Thymus (tissue), 11 donors: ENCODE measurements at regions not wholly inside any gene's neighbourhood (a gene's known extent, or its start where the extent isn't known, plus 50 kb on each side); places are given as distances from the start of the nearest gene placed in this dataset.

Experiments used
- DNase-seq, 9 donors: peaks; one replicate each; pipeline ENCODE4 v3.0.0-alpha.2; 2013; ENCODE audit warnings: low spot score in 9 of 9, low read depth in 6 of 9, missing footprints in 1 of 9
- H3K27ac ChIP-seq, 2 donors: one replicate each; pipeline ENCODE4 v1.5.1; 2013; ENCODE audit warnings: control low read depth in 1 of 2, low read depth in 1 of 2, low read length in 1 of 2, mild to moderate bottlenecking in 1 of 2, moderate library complexity in 1 of 2
- H3K27me3 ChIP-seq, 2 donors: one replicate each; pipeline ENCODE4 v1.5.1; 2013; ENCODE audit warnings: low read length in 1 of 2; ENCODE audit not compliant: control insufficient read depth in 2 of 2, insufficient read depth in 1 of 2
- H3K36me3 ChIP-seq, 2 donors: one replicate each; pipeline ENCODE4 v1.5.1; 2013; ENCODE audit warnings: low read length in 1 of 2, mild to moderate bottlenecking in 1 of 2, moderate library complexity in 1 of 2; ENCODE audit not compliant: control insufficient read depth in 2 of 2, insufficient read depth in 2 of 2
- H3K4me1 ChIP-seq, 2 donors: one replicate each; pipeline ENCODE4 v1.5.1; 2013; ENCODE audit warnings: low read length in 2 of 2; ENCODE audit not compliant: control insufficient read depth in 2 of 2, insufficient read depth in 2 of 2
- H3K4me3 ChIP-seq, 2 donors: one replicate each; pipeline ENCODE4 v1.5.1; 2013; ENCODE audit warnings: low read length in 2 of 2, control low read depth in 1 of 2, mild to moderate bottlenecking in 1 of 2
- H3K9me3 ChIP-seq, 2 donors: one replicate each; pipeline ENCODE4 v1.5.1; 2013; ENCODE audit warnings: low read length in 1 of 2, mild to moderate bottlenecking in 1 of 2; ENCODE audit not compliant: control insufficient read depth in 2 of 2, insufficient read depth in 1 of 2
- WGBS: extraction: QIAGEN DNeasy Blood & Tissue Kit; methylation state at CpG from one replicate; pipeline ENCODE4 v1.1.7; 2013; 5-methylcytosine and 5-hydroxymethylcytosine counted together
- donor health status: healthy.

DNA sequence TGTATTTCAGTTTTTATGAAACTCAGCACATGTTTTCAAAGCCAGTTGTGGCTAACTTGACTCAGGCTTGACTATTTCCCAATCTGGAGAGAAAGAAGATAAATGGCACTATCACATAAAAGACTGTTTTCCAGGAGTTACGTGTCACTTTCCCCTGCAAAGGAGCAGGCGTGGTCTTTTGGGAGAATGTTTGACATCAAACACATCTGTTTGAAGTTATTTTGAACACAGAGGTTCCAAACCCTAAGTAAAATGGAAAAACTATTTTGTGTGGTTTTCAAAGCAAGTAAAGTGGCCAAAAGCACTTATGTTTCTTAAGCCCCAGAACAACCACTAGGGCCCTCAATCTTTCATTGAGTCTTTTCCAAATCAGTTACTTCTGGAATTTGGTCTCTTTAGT is 89.7 kb downstream of the FOXF2 start:
- no peak overlapping the region for H3K4me3 ChIP-seq
- DNase-seq: no peak
- H3K27ac ChIP-seq: no peak overlapping the region
- H3K27me3 ChIP-seq: no peaks in the 10 kb centered on the region
- 73% methylated on average over 2 of the region's 2 CpGs for whole genome bisulfite sequencing
- H3K4me1 ChIP-seq: no peaks in the 10 kb centered on the region
- H3K9me3 ChIP-seq: no peaks in the 10 kb centered on the region
- no peaks in the 10 kb centered on the region for H3K36me3 ChIP-seq

DNA sequence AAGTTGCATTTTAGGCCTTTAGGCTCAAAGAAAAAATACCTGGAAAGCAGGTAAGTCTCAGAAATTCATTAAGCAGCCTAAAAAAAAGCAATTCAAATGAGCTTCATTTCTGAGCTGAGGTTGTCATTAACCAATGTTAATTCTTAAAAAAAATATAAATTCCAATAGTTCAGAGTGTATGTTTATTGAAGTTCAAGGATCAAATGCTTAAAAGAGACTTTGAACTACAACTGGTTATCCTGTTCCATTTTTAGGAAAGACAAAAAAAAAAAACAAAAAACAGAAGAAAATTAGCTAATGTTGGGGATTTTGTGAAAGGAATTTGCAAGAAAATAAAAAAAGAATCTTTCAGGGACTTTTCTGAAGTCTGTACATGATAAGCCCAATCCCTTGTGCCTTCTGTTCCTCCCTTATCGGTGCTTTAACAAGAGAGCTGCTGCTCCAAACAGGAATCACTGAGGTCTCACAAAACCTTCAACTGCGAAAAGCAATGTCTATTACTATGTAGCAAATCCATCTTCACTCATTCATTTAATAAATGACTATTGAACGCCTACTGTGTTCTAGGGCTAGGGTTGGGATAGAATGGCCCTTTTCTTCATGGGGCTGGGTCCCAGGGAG is 90.3 kb downstream of the FOXF2 start:
- Histone ChIP-seq H3K4me1 (no peaks in the 10 kb centered on the region), H3K9me3 (no peaks in the 10 kb centered on the region), H3K36me3 (no peaks in the 10 kb centered on the region), H3K27me3 (no peaks in the 10 kb centered on the region), H3K27ac (no peak overlapping the region), H3K4me3 (no peak overlapping the region)
- WGBS: 94% methylated on average over 3 of the region's 3 CpGs
- DNase-seq: no peak

DNA sequence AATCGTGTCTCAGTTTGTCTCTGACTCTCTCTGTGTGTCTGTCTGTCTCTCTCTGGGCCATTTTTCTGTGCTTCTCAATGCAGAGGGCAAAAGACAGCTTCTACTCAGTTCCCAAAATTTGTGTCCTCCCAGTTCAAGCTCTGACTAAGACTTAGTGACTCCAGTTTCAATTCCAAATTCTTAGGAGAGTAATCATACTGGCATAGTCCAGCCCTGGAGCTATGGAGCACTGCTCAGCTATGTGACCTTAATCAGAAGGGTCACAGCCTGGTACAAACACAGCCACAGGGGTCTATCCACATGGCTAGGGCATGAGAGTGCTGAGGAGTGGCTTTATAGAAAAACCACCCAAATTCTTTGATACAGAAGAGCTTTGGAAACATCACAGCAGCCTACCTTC is 91.9 kb downstream of the FOXF2 start:
- no peak for DNase-seq
- H3K9me3 ChIP-seq: no peaks in the 10 kb centered on the region
- no peak overlapping the region for H3K4me3 ChIP-seq
- no peaks in the 10 kb centered on the region for H3K27me3 ChIP-seq
- no peaks in the 10 kb centered on the region for H3K4me1 ChIP-seq
- no peak overlapping the region for H3K27ac ChIP-seq
- no peaks in the 10 kb centered on the region for H3K36me3 ChIP-seq
- 84% methylated on average over 1 of the region's 1 CpG for WGBS

DNA sequence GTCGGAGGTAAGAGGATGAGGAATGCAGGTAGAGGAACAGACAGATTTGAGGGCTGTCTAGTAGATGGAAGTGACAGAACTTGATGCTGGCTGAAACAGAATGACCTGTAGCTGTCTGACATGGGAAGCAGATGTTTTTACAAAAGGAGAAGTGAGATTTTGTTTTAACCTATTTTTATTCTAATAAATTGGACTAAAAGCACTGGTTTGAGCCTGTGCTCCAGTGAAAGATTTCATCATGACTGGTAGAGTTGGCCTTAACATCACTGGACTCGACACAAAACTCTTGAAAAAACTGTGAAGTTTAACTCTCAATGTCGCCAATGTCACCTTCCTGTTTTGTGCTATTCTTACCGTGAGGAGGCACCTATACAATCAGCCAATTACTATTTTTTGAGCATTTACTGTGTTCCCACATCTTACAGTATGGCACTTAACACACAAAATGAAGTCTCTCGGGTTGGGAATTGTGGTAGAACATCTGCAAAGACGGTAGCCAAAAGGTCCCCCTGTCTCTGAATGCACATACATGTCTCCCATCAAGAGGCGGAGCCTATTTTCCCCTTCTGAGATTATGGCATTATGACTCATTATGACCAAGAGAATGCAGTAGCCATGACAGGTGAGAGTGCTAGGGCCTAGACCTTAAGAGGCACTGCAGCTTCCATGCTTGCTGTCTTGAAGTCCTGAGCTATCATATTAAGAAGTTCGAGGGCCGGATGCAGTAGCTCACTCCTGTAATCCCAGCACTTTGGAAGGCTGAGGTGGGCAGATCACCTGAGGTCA is 93.2 kb downstream of the FOXF2 start:
- no peak overlapping the region for H3K4me3 ChIP-seq
- 87% methylated on average over 9 of the region's 9 CpGs for WGBS
- H3K27ac ChIP-seq: no peak overlapping the region
- DNase-seq: no peak
- no peaks in the 10 kb centered on the region for H3K27me3 ChIP-seq
- no peaks in the 10 kb centered on the region for H3K36me3 ChIP-seq
- H3K4me1 ChIP-seq: no peaks in the 10 kb centered on the region
- no peaks in the 10 kb centered on the region for H3K9me3 ChIP-seq

DNA sequence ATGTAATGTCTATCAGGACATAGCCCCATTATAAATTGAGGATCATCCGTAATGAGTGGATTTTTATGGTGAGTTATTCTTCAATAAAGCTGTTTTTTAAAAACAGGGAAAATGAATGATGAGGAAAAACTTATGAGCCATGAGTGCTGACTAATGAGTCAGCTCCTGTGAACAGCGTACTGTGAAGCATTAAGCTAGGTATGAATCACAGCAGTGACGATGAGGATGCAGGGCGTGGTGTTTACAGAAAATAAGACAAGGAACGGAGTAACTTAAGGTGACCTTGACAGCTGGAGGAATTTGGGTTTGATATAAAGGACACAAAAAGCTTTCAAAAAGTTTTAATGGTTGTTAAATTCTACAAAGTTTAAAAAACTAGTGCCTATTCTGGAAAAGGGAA is 96.3 kb downstream of the FOXF2 start:
- 93% methylated on average over 5 of the region's 5 CpGs for WGBS
- Histone ChIP-seq H3K36me3 (no peaks in the 10 kb centered on the region), H3K27me3 (no peaks in the 10 kb centered on the region), H3K27ac (no peak overlapping the region), H3K4me3 (no peak overlapping the region), H3K9me3 (no peaks in the 10 kb centered on the region), H3K4me1 (no peaks in the 10 kb centered on the region)
- DNase-seq: no peak

DNA sequence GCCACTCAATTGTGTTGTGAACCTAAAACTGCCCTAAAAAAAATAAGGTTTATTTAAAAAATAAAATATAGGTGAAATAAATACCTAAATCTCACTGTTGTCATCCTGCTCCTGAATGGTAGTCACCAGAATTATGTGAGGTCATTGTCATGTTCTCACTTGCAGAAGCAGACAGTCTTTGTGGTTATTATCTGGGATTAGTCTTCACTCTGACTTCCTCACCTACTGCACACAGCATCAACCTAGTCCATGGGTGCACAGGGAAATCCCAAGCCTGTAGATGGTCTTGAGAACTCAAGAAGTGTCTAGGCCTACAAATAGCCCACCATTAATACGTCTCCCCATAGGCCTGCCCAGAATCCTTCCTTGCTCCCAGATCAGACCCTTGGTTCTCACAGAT is 97.0 kb downstream of the FOXF2 start:
- H3K36me3 ChIP-seq: no peaks in the 10 kb centered on the region
- 96% methylated on average over 1 of the region's 1 CpG for WGBS
- DNase-seq: no peak
- no peak overlapping the region for H3K27ac ChIP-seq
- no peak overlapping the region for H3K4me3 ChIP-seq
- no peaks in the 10 kb centered on the region for H3K4me1 ChIP-seq
- no peaks in the 10 kb centered on the region for H3K9me3 ChIP-seq
- no peaks in the 10 kb centered on the region for H3K27me3 ChIP-seq

DNA sequence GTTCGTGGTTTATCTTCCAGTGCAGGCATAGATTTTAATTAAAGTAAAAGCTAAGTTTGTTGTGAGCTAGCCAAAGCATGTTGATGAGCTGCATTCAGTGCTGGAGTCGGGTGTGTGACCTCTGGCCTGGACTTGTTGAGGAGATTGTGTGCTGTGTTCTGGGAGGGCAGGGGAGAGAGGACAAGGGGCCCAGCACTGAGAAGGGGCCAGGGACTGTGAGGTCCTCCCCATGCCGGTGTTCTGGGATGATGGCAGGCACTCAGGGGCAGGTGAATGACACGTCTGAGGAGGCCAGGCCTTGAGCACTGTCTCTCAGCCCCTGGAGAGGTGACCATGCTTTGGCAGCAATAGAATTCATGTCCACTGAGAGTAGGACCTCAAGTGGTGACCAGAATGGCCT is 97.9 kb downstream of the FOXF2 start:
- WGBS: 94% methylated on average over 4 of the region's 4 CpGs

DNA sequence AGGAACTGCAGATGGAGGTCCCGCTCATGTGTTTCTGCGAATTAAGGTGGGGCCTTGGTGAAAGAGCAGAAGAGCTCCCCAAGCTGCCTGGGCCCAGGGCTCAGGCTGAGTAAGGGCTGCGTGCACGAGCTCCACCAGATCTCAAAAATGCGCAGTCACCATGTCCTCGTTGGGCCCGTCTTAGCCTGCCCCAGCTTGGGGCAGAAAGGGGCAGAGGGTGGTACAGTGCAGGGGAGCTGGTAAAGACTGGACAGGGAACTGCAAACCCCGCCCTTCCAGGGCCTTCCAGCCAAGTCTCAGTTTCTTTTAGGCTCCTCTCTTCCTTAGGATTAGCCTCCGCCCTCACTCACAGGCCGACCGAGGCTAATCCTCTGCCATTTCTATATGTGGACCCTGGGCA is 101.6 kb downstream of the FOXF2 start:
- Histone ChIP-seq H3K27me3 (no peaks in the 10 kb centered on the region), H3K36me3 (no peaks in the 10 kb centered on the region), H3K4me3 (no peak overlapping the region), H3K9me3 (no peaks in the 10 kb centered on the region), H3K27ac (no peak overlapping the region), H3K4me1 (no peaks in the 10 kb centered on the region)
- DNase-seq: no peak
- 96% methylated on average over 11 of the region's 11 CpGs for WGBS

More for the DNA sequence above, 97.9 kb downstream of the FOXF2 start:
- Histone ChIP-seq H3K4me1 (no peaks in the 10 kb centered on the region), H3K36me3 (no peaks in the 10 kb centered on the region), H3K27ac (no peak overlapping the region), H3K9me3 (no peaks in the 10 kb centered on the region), H3K27me3 (no peaks in the 10 kb centered on the region), H3K4me3 (no peak overlapping the region)
- no peak for DNase-seq

DNA sequence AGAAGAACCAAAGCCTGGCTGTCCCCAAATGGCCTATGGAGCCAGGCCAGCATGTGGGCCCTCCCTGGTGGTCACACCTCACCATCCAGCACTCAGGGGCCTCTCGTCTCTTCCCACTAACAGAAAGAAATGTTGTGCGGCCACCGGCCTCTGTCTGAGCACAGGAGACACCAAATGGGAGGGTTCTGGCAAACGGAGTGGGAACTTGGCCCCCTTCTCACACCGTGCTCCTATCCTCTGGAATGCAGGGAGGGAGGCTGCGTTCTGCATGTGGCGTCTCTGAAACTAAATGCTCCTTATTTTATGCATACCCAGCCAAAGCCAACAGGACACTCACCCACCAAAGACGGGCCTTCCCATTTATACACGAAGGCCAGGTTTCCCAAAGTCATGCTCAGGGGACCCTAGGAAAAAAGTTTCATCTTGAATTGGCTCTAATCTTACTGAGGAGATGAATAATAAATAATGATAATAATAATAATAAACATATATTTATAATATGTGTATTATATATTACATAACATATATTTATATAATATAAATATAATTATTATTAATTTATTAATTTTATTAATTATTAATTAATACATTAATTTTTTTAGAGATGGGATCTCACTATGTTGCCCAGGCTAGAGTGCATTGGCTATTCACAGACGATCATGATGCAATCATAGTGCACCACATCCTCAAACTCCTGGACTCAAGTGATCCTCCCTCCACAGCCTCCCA is 102.4 kb downstream of the FOXF2 start:
- no peak for DNase-seq
- 90% methylated on average over 10 of the region's 10 CpGs for WGBS
- Histone ChIP-seq H3K27me3 (no peaks in the 10 kb centered on the region), H3K36me3 (no peaks in the 10 kb centered on the region), H3K4me3 (no peak overlapping the region), H3K27ac (no peak overlapping the region), H3K4me1 (no peaks in the 10 kb centered on the region), H3K9me3 (no peaks in the 10 kb centered on the region)
